ENCODE measurements at regions not wholly inside any gene's neighbourhood (a gene's known extent, or its start where the extent isn't known, plus 50 kb on each side); places are given as distances from the start of the nearest gene placed in this dataset.
"Not testable (repeated sequence)": the region's sequence is repeated elsewhere in the genome, so short reads cannot be mapped to it uniquely, and the experiment has no call there.

GRCh38 chr4:158038718-158039117 is 134.1 kb downstream of the GASK1B start:
- Histone ChIP-seq H3K27ac (no peak overlapping the region), H3K36me3 (no peaks in the 10 kb centered on the region), H3K4me3 (no peak overlapping the region), H3K27me3 (no peaks in the 10 kb centered on the region), H3K4me1 (peaks cover under 1% of the 10 kb centered on the region), H3K9me3 (no peaks in the 10 kb centered on the region)
- no peak for DNase-seq
- TF ChIP-seq CTCF (IDR thresholded peaks at IDR 0.05) = no peak
- no peak for ATAC-seq
- intact Hi-C loops (cut with DNase I) = no loop called here

DNA sequence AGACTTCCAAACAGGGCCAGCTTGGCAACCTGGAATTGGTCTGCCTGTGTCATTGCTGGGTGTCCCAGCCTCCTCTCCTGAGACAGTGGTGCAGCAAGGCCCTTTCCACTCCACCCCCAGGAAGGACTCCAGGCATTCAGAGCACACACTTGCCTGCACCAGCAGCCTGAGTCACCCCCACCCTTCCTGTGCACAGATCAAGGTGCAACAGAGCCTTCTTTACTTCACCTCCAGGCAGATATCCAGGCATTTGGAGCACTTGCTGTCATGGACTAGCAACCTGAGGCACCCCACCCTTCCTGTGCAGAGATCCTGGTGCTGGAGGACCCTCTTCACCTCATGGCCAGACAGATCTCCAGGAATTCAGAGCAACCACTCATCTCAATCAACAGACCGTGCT is 135.8 kb downstream of the GASK1B start:
- Histone ChIP-seq H3K9me3 (no peaks in the 10 kb centered on the region), H3K27ac (no peak overlapping the region), H3K4me3 (no peak overlapping the region), H3K27me3 (no peaks in the 10 kb centered on the region), H3K4me1 (peaks cover 6% of the 10 kb centered on the region), H3K36me3 (no peaks in the 10 kb centered on the region)
- no peak for ATAC-seq
- DNase-seq = no peak
- intact Hi-C loops (cut with DNase I) = no loop called here
- TF ChIP-seq CTCF (IDR thresholded peaks at IDR 0.05) = no peak

- Histone ChIP-seq H3K4me3 (no peak overlapping the region), H3K9me3 (no peaks in the 10 kb centered on the region), H3K36me3 (no peaks in the 10 kb centered on the region), H3K27ac (no peak overlapping the region), H3K27me3 (no peaks in the 10 kb centered on the region), H3K4me1 (peaks cover 6% of the 10 kb centered on the region)
- DNase-seq (no peak), ATAC-seq (no peak)
- intact Hi-C loops (cut with DNase I) = no loop called here
- TF ChIP-seq CTCF (IDR thresholded peaks at IDR 0.05) = no peak
Observed at GRCh38 chr4:158035662-158036195, 137.1 kb downstream of the GASK1B start.

DNA sequence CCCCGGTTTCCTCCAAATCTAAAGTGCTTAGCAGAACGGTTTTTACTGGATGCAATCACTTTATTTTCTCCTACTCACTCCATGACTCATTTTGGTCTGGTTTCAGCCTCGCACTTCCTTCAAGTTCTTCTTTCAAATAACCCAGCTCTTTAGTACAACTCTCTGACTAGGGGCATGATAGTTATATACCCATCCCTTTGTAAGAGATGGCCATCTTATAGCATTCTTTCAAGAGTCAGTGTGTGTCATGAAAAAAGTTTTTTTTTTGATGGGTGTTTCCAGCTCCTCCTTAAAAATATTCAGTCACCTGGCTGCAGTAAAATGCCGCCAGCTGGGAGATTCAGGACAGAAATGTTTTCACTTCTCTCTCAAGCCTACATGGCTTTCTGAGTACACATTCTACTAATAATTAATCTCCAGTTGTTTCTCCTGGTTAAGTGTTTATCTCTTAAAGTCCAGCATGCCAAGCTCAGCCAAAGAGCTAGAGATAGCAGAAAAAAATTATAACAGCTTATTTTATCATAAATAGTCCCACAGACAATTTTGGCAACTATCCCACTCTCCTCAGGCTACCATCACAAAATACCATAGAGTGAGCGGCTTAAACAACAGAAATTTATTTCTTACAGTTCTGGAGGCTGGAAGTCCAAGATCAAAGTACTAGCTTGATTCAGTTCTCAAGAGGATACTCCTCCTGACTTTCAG is 139.3 kb downstream of the GASK1B start:
- intact Hi-C loops (cut with DNase I) = no loop called here
- Histone ChIP-seq H3K27me3 (no peaks in the 10 kb centered on the region), H3K27ac (peak overlapping the region; percentile 1), H3K36me3 (no peaks in the 10 kb centered on the region), H3K4me3 (no peak overlapping the region), H3K9me3 (no peaks in the 10 kb centered on the region), H3K4me1 (peaks cover 6% of the 10 kb centered on the region)
- no peak for TF ChIP-seq CTCF (IDR thresholded peaks at IDR 0.05)
- ATAC-seq = peak; percentile 51
- no peak for DNase-seq

DNA sequence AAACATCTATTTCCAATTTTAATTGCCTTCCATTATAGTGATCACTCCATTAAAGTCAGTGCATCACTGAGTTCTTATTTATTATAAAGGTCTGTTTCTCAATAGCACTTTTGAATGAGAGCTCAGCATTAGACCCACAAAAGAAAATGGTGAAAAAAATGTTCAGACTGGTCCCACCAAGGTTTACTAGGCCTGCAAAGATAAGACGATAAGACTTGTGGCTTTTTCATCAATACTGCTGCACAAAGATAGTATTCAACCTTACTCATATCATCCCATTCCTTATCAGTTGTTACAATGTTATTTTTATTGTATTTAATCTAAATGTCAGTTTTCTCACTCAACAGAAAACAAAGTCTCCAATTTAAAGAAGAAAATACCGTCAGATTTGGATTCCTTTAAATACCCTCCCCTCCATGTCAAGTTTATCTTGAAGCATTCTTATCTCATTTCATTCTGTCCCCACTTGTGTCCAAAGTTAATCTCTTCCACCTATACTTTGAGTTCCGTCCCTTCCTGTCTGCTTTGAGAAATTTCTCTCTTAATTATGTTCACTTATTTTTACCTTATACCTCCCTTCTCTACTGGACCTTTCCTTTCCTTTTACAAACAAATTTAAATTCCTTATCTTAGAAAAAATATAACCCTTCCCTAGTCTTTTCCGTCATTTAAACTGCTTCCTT is 140.0 kb downstream of the GASK1B start:
- Histone ChIP-seq H3K36me3 (no peaks in the 10 kb centered on the region), H3K27ac (peak overlapping the region; percentile 1), H3K27me3 (no peaks in the 10 kb centered on the region), H3K9me3 (no peaks in the 10 kb centered on the region), H3K4me3 (no peak overlapping the region), H3K4me1 (peaks cover 6% of the 10 kb centered on the region)
- intact Hi-C loops (cut with DNase I) = no loop called here
- ATAC-seq = no peak
- no peak for TF ChIP-seq CTCF (IDR thresholded peaks at IDR 0.05)
- no peak for DNase-seq

DNA sequence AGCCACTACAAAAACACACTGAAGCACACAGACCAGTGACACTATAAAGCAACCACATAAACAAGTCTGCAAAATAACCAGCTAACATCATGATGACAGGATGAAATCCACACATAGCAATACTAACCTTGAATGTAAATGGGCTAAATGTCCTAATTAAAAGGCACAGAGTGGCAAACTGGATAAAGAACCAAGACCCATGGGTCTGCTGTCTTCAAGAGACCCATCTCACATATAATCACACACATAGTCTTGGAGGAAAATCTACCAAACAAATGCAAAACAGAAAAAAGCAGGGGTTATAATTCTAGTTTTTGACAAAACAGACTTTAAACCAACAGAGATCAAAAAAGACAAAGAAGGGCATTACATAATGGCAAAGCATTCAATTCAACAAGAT is 144.4 kb downstream of the GASK1B start:
- intact Hi-C loops (cut with DNase I); DNase-seq: not testable (repeated sequence)

More for the DNA sequence above, 144.4 kb downstream of the GASK1B start:
- H3K27me3 ChIP-seq, H3K27ac ChIP-seq, H3K9me3 ChIP-seq, H3K4me3 ChIP-seq, H3K36me3 ChIP-seq, ATAC-seq, H3K4me1 ChIP-seq: not testable (repeated sequence)
